ENCODE measurements at regions not wholly inside any gene's neighbourhood (a gene's known extent, or its start where the extent isn't known, plus 50 kb on each side); places are given as distances from the start of the nearest gene placed in this dataset.

GRCh38 chr6:76677017-76677416 is 604.6 kb upstream of the IMPG1 start:
- TF ChIP-seq, protein P1, sequence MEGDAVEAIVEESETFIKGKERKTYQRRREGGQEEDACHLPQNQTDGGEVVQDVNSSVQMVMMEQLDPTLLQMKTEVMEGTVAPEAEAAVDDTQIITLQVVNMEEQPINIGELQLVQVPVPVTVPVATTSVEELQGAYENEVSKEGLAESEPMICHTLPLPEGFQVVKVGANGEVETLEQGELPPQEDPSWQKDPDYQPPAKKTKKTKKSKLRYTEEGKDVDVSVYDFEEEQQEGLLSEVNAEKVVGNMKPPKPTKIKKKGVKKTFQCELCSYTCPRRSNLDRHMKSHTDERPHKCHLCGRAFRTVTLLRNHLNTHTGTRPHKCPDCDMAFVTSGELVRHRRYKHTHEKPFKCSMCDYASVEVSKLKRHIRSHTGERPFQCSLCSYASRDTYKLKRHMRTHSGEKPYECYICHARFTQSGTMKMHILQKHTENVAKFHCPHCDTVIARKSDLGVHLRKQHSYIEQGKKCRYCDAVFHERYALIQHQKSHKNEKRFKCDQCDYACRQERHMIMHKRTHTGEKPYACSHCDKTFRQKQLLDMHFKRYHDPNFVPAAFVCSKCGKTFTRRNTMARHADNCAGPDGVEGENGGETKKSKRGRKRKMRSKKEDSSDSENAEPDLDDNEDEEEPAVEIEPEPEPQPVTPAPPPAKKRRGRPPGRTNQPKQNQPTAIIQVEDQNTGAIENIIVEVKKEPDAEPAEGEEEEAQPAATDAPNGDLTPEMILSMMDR (IDR thresholded peaks at IDR 0.05; ENCODE audit: low read length, missing control alignments): no peak
- no peak overlapping the region for H3K4me3 ChIP-seq (replicated peaks; ENCODE audit: low read depth, low read length)
- DNase-seq (ENCODE audit: low read depth): no peak

DNA sequence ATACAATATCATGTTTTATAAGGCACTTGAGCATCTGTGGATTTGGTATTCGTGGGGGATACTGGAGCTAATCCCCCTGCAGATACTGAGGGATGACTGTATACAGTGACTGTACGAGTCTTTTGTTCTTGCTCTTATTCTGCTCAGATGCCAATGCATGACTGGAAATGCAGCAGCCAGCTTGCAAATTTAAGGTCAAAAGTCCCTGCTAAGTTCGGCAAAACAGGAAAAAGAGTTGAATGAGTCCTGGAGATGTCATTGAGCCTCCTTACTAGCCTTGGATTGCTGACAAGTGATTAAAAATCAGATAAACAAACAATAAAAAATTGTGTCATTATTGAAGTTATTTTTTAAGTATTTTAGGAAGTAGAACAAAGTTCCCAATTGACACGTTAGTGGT is 599.3 kb upstream of the IMPG1 start:
- peak; percentile 3 for DNase-seq (ENCODE audit: low read depth)
- TF ChIP-seq, protein P1 (IDR thresholded peaks at IDR 0.05; ENCODE audit: low read length, missing control alignments): no peak
- no peak overlapping the region for H3K4me3 ChIP-seq (replicated peaks; ENCODE audit: low read depth, low read length)

GRCh38 chr6:76644231-76644630 is 571.8 kb upstream of the IMPG1 start:
- DNase-seq (ENCODE audit: low read depth): no peak
- H3K4me3 ChIP-seq (replicated peaks; ENCODE audit: low read depth, low read length): no peak overlapping the region
- TF ChIP-seq, protein P1 (IDR thresholded peaks at IDR 0.05; ENCODE audit: low read length, missing control alignments): no peak

DNA sequence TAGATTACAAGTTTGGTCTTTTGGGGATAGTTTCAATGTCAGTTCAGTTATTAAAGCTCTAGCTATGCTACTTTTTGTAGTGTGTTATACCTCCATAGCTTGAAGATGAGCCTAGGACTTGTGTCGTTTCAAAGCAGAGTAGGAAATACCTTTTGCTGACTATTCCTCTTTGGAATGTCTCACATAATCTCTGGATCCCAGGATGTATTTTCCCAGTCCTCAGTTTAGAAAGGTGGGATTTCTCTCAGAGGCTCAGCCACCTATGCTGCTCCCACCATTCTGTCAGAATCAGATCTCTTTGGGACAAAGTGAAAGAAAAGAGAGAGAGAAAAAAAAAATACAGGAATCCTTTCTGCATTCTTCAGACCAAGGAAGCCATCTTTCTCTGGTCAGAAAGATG is 567.5 kb upstream of the IMPG1 start:
- no peak overlapping the region for H3K4me3 ChIP-seq (replicated peaks; ENCODE audit: low read depth, low read length)
- DNase-seq (ENCODE audit: low read depth): no peak
- TF ChIP-seq, protein P1 (IDR thresholded peaks at IDR 0.05; ENCODE audit: low read length, missing control alignments): no peak

DNA sequence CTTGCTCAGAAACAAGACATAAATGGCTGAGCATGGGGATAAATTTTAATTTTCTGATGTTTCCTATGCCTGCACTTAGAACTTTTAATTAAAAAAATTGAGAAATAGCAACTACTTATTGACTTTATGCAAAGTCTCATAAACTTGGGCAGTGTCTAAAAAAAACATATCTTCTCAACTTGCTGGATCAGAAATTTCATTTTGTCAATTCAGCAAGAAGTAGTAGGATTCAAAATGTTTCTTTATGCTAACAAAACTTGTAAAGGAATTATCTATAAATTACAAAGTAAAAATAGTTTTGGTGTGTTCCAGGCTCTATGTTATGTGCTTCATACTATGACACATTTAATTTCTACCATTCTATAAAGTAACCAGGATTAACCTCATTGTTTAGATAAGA is 562.2 kb upstream of the IMPG1 start:
- TF ChIP-seq, protein P1 (IDR thresholded peaks at IDR 0.05; ENCODE audit: low read length, missing control alignments): no peak
- DNase-seq (ENCODE audit: low read depth): no peak
- no peak overlapping the region for H3K4me3 ChIP-seq (replicated peaks; ENCODE audit: low read depth, low read length)

- H3K4me3 ChIP-seq (replicated peaks; ENCODE audit: low read depth, low read length): no peak overlapping the region
- DNase-seq (ENCODE audit: low read depth): no peak
- TF ChIP-seq, protein P1 (IDR thresholded peaks at IDR 0.05; ENCODE audit: low read length, missing control alignments): no peak
Observed at GRCh38 chr6:76633259-76633658, 560.8 kb upstream of the IMPG1 start.

- H3K4me3 ChIP-seq (replicated peaks; ENCODE audit: low read depth, low read length): no peak overlapping the region
- TF ChIP-seq, protein P1 (IDR thresholded peaks at IDR 0.05; ENCODE audit: low read length, missing control alignments): no peak
- no peak for DNase-seq (ENCODE audit: low read depth)
Observed at GRCh38 chr6:76631622-76632021, 559.2 kb upstream of the IMPG1 start.

Measured in fibroblast of pulmonary artery (primary cell).